ENCODE measurements at regions not wholly inside any gene's neighbourhood (a gene's known extent, or its start where the extent isn't known, plus 50 kb on each side); places are given as distances from the start of the nearest gene placed in this dataset.

DNA sequence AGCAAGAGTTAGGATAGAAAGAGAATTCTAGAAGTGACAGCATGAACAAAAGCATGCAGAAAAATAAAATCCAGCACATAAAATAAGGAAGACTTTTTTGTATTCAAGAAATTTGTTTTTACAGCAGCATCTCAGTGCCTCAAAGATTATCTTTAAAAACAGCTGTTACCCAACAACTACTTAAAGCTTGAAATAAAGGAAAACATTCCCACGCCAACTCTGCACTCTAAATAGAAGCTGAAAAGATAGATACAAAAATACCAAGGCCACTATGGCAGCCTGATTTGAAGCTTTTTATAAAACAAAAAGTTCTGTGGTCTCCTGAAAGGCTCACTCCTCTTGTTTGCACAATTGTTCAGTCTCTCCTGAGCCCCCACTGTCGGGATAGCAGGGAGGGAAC, 83.6 kb upstream of the LRRC55 start:
- TF ChIP-seq, protein P1, sequence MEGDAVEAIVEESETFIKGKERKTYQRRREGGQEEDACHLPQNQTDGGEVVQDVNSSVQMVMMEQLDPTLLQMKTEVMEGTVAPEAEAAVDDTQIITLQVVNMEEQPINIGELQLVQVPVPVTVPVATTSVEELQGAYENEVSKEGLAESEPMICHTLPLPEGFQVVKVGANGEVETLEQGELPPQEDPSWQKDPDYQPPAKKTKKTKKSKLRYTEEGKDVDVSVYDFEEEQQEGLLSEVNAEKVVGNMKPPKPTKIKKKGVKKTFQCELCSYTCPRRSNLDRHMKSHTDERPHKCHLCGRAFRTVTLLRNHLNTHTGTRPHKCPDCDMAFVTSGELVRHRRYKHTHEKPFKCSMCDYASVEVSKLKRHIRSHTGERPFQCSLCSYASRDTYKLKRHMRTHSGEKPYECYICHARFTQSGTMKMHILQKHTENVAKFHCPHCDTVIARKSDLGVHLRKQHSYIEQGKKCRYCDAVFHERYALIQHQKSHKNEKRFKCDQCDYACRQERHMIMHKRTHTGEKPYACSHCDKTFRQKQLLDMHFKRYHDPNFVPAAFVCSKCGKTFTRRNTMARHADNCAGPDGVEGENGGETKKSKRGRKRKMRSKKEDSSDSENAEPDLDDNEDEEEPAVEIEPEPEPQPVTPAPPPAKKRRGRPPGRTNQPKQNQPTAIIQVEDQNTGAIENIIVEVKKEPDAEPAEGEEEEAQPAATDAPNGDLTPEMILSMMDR (IDR thresholded peaks at IDR 0.05), result no peak
- TF ChIP-seq POLR2A (IDR thresholded peaks at IDR 0.05), result no peak

Data from tibial nerve (tissue), 3 donors.